HepG2 (cell line): ENCODE measurements at regions not wholly inside any gene's neighbourhood (a gene's known extent, or its start where the extent isn't known, plus 50 kb on each side); places are given as distances from the start of the nearest gene placed in this dataset.

Source experiments
- CCDC6 ChIP-seq: sonication (generic); formaldehyde crosslinking; IDR thresholded peaks from 2 replicates; pipeline ENCODE4 v1.8.1; 2022; ENCODE audit warnings: mild to moderate bottlenecking, missing genetic modification reagents, moderate library complexity
- HES4 ChIP-seq: sonication (generic); formaldehyde crosslinking; IDR thresholded peaks from 2 replicates; pipeline ENCODE4 v1.9.0; 2021; ENCODE audit warnings: mild to moderate bottlenecking, missing genetic modification reagents, borderline replicate concordance
- MED1 ChIP-seq: sonication (generic); formaldehyde crosslinking; IDR thresholded peaks from 2 replicates; pipeline ENCODE4 v1.4.0; 2020; ENCODE audit warnings: missing genetic modification reagents
- MYNN ChIP-seq: sonication (generic); formaldehyde crosslinking; IDR thresholded peaks from 2 replicates; pipeline ENCODE4 v1.4.0; 2020; ENCODE audit warnings: mild to moderate bottlenecking, low read depth, missing genetic modification reagents
- NAIF1 ChIP-seq: sonication (generic); formaldehyde crosslinking; IDR thresholded peaks from 2 replicates; pipeline ENCODE4 v1.5.0; 2020; ENCODE audit warnings: mild to moderate bottlenecking, missing genetic modification reagents, borderline replicate concordance
- NBN ChIP-seq: fragments of 450-650 bp; conservative IDR thresholded peaks from 2 replicates; pipeline ENCODE4 v1.6.1; 2017
- NCOA1 ChIP-seq: sonication (generic); formaldehyde crosslinking; IDR thresholded peaks from 2 replicates; pipeline ENCODE4 v1.9.0; 2021; ENCODE audit warnings: missing genetic modification reagents
- NFE2 ChIP-seq: sonication (generic); formaldehyde crosslinking; IDR thresholded peaks from 2 replicates; pipeline ENCODE4 v1.4.0; 2020; ENCODE audit warnings: missing genetic modification reagents
- PCBP2 ChIP-seq: fragments of 200-400 bp; formaldehyde crosslinking; optimal IDR thresholded peaks from 2 replicates; pipeline ENCODE3; 2018; ENCODE audit warnings: low read length, low read depth; ENCODE audit not compliant: poor library complexity, severe bottlenecking
- SOX13 ChIP-seq, 3 experiments: fragments of 450-650 bp in 1 of 3; sonication (generic) in 1 of 3; formaldehyde crosslinking in 1 of 3; IDR thresholded peaks in 2 of 3; conservative IDR thresholded peaks in 1 of 3; 2 replicates each; pipeline versions ENCODE4 v1.5.0 to v1.6.1; 2016 to 2020; ENCODE audit warnings: antibody characterized with exemption in 1 of 3, mild to moderate bottlenecking in 1 of 3, missing compliant biosample characterization in 1 of 3, missing genetic modification reagents in 1 of 3, moderate library complexity in 1 of 3
- ZNF670 ChIP-seq: sonication (generic); formaldehyde crosslinking; IDR thresholded peaks from 2 replicates; pipeline ENCODE4 v1.8.0; 2022; ENCODE audit warnings: mild to moderate bottlenecking, missing genetic modification reagents, borderline replicate concordance
- TF ChIP-seq, protein P1 (sequence below): sonication (generic); formaldehyde crosslinking; IDR thresholded peaks from 2 replicates; pipeline ENCODE4 v1.4.0; 2020; ENCODE audit warnings: mild to moderate bottlenecking, missing genetic modification reagents
- TF ChIP-seq, protein P2 (sequence below): sonication (generic); formaldehyde crosslinking; IDR thresholded peaks from 2 replicates; pipeline ENCODE4 v1.4.0; 2020; ENCODE audit warnings: missing genetic modification reagents, borderline replicate concordance
- TF ChIP-seq, protein P3 (sequence below): sonication (generic); formaldehyde crosslinking; IDR thresholded peaks from 2 replicates; pipeline ENCODE4 v1.4.0; 2020; ENCODE audit warnings: missing genetic modification reagents
- TF ChIP-seq, protein P4 (sequence below): sonication (generic); formaldehyde crosslinking; IDR thresholded peaks from 2 replicates; pipeline ENCODE4 v1.5.1; 2020; ENCODE audit warnings: mild to moderate bottlenecking, missing genetic modification reagents

DNA sequence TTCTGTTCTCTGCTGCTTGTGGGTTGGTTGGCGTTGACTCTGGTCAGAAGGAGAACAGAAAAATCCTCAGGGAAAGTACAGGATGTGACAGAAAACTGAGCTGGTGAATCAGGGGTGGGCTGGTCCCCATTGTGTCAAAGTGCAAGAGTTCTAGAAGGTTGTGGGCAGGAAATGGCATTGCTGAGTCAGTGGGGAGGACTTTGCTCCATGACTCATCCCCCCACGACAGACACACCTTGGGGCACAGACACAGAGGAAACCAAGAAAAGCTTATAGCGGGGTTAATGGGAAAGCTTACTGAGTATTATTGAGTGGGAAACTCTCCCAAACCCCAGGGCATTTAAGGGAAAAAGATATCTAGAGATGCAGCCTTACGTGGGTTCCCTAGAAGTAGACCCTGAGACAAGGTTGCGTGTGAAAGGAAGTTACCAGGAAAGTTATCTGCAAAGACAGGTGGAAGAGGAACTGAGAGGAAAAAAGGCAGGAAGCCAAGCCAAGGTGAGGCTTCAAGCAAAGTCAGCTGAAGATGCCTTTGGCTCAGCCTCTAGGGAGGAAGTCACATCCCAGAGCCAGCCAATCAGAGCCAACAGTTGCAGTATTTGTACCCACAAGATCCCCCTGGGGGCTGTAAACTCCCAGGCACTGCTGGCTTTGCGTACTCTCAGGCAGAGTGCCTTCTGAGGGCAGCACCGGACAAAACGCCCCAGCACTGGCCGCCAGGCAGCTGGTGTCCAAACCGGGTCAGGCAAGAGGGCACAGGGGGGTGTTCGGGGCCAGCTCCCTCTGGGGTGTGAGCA lies 86.4 kb downstream of the FOXL1 start (continued):
- TF ChIP-seq ZNF670 (CRISPR knock-in tag): no peak; the same call in 1 of the 2 replicates
- no peak for TF ChIP-seq NCOA1 (CRISPR knock-in tag)
- no peak for TF ChIP-seq PCBP2
- no peak for TF ChIP-seq MYNN (CRISPR knock-in tag)
- no peak for TF ChIP-seq SOX13 (IDR thresholded peaks at IDR 0.05)
- TF ChIP-seq SOX13 (CRISPR knock-in tag; conservative IDR thresholded peaks at IDR 0.05 in 1 of 2, IDR thresholded peaks at IDR 0.05 in 1 of 2): peak in 1 of 2 experiments; percentile 33; a peak in 1 of 4 replicates
- TF ChIP-seq, protein P1, sequence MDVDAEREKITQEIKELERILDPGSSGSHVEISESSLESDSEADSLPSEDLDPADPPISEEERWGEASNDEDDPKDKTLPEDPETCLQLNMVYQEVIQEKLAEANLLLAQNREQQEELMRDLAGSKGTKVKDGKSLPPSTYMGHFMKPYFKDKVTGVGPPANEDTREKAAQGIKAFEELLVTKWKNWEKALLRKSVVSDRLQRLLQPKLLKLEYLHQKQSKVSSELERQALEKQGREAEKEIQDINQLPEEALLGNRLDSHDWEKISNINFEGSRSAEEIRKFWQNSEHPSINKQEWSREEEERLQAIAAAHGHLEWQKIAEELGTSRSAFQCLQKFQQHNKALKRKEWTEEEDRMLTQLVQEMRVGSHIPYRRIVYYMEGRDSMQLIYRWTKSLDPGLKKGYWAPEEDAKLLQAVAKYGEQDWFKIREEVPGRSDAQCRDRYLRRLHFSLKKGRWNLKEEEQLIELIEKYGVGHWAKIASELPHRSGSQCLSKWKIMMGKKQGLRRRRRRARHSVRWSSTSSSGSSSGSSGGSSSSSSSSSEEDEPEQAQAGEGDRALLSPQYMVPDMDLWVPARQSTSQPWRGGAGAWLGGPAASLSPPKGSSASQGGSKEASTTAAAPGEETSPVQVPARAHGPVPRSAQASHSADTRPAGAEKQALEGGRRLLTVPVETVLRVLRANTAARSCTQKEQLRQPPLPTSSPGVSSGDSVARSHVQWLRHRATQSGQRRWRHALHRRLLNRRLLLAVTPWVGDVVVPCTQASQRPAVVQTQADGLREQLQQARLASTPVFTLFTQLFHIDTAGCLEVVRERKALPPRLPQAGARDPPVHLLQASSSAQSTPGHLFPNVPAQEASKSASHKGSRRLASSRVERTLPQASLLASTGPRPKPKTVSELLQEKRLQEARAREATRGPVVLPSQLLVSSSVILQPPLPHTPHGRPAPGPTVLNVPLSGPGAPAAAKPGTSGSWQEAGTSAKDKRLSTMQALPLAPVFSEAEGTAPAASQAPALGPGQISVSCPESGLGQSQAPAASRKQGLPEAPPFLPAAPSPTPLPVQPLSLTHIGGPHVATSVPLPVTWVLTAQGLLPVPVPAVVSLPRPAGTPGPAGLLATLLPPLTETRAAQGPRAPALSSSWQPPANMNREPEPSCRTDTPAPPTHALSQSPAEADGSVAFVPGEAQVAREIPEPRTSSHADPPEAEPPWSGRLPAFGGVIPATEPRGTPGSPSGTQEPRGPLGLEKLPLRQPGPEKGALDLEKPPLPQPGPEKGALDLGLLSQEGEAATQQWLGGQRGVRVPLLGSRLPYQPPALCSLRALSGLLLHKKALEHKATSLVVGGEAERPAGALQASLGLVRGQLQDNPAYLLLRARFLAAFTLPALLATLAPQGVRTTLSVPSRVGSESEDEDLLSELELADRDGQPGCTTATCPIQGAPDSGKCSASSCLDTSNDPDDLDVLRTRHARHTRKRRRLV (CRISPR knock-in tag): no peak
- TF ChIP-seq, protein P2, sequence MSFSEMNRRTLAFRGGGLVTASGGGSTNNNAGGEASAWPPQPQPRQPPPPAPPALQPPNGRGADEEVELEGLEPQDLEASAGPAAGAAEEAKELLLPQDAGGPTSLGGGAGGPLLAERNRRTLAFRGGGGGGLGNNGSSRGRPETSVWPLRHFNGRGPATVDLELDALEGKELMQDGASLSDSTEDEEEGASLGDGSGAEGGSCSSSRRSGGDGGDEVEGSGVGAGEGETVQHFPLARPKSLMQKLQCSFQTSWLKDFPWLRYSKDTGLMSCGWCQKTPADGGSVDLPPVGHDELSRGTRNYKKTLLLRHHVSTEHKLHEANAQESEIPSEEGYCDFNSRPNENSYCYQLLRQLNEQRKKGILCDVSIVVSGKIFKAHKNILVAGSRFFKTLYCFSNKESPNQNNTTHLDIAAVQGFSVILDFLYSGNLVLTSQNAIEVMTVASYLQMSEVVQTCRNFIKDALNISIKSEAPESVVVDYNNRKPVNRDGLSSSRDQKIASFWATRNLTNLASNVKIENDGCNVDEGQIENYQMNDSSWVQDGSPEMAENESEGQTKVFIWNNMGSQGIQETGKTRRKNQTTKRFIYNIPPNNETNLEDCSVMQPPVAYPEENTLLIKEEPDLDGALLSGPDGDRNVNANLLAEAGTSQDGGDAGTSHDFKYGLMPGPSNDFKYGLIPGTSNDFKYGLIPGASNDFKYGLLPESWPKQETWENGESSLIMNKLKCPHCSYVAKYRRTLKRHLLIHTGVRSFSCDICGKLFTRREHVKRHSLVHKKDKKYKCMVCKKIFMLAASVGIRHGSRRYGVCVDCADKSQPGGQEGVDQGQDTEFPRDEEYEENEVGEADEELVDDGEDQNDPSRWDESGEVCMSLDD (CRISPR knock-in tag): no peak
- no peak for TF ChIP-seq NAIF1 (CRISPR knock-in tag)
- TF ChIP-seq, protein P3, sequence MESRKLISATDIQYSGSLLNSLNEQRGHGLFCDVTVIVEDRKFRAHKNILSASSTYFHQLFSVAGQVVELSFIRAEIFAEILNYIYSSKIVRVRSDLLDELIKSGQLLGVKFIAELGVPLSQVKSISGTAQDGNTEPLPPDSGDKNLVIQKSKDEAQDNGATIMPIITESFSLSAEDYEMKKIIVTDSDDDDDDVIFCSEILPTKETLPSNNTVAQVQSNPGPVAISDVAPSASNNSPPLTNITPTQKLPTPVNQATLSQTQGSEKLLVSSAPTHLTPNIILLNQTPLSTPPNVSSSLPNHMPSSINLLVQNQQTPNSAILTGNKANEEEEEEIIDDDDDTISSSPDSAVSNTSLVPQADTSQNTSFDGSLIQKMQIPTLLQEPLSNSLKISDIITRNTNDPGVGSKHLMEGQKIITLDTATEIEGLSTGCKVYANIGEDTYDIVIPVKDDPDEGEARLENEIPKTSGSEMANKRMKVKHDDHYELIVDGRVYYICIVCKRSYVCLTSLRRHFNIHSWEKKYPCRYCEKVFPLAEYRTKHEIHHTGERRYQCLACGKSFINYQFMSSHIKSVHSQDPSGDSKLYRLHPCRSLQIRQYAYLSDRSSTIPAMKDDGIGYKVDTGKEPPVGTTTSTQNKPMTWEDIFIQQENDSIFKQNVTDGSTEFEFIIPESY: peak; percentile 57
- TF ChIP-seq HES4 (CRISPR knock-in tag): no peak
- TF ChIP-seq CCDC6: no peak
- TF ChIP-seq NFE2 (CRISPR knock-in tag): no peak
- TF ChIP-seq, protein P4, sequence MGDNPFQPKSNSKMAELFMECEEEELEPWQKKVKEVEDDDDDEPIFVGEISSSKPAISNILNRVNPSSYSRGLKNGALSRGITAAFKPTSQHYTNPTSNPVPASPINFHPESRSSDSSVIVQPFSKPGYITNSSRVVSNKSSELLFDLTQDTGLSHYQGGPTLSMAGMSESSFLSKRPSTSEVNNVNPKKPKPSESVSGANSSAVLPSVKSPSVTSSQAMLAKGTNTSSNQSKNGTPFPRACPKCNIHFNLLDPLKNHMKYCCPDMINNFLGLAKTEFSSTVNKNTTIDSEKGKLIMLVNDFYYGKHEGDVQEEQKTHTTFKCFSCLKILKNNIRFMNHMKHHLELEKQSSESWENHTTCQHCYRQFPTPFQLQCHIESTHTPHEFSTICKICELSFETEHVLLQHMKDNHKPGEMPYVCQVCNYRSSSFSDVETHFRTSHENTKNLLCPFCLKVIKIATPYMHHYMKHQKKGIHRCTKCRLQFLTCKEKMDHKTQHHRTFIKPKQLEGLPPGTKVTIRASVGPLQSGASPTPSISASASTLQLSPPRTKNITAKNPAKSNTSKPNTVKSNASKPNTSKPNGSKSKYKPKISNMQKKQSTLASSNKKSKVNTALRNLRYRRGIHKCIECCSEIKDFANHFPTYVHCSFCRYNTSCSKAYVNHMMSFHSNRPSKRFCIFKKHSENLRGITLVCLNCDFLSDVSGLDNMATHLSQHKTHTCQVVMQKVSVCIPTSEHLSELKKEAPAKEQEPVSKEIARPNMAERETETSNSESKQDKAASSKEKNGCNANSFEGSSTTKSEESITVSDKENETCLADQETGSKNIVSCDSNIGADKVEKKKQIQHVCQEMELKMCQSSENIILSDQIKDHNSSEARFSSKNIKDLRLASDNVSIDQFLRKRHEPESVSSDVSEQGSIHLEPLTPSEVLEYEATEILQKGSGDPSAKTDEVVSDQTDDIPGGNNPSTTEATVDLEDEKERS (CRISPR knock-in tag): no peak
- no peak for TF ChIP-seq NBN
- TF ChIP-seq MED1: peak; percentile 60
